ENCODE measurements at regions not wholly inside any gene's neighbourhood (a gene's known extent, or its start where the extent isn't known, plus 50 kb on each side); places are given as distances from the start of the nearest gene placed in this dataset.

- H3K79me2 ChIP-seq (ENCODE audit: insufficient read depth, low read depth): no peaks in the 10 kb centered on the region
- no peaks in the 10 kb centered on the region for H3K36me3 ChIP-seq (ENCODE audit: insufficient read depth)
- no peaks in the 10 kb centered on the region for H3K27me3 ChIP-seq (ENCODE audit: insufficient read depth, low read depth)
- TF ChIP-seq CTCF (conservative IDR thresholded peaks at IDR 0.05; ENCODE audit: low read depth, low read length): no peak
- no peaks in the 10 kb centered on the region for H4K20me1 ChIP-seq (ENCODE audit: insufficient read depth)
- no peaks in the 10 kb centered on the region for H3K4me1 ChIP-seq (ENCODE audit: low read depth, poor library complexity, severe bottlenecking)
- H3K4me3 ChIP-seq (IDR thresholded peaks at IDR 0.05; ENCODE audit: insufficient read depth, low read depth, low read length): no peak overlapping the region
- H3K9ac ChIP-seq: no peak overlapping the region
- no peak overlapping the region for H2AFZ ChIP-seq (ENCODE audit: low read depth)
- H3K4me2 ChIP-seq: no peak overlapping the region
- no peak overlapping the region for H3K27ac ChIP-seq
Observed at GRCh38 chr6:1491591-1492319, 102.4 kb downstream of the FOXF2 start.

- no peaks in the 10 kb centered on the region for H3K27me3 ChIP-seq (ENCODE audit: insufficient read depth, low read depth)
- H3K27ac ChIP-seq: no peak overlapping the region
- no peaks in the 10 kb centered on the region for H3K36me3 ChIP-seq (ENCODE audit: insufficient read depth)
- TF ChIP-seq CTCF (conservative IDR thresholded peaks at IDR 0.05; ENCODE audit: low read depth, low read length): no peak
- H4K20me1 ChIP-seq (ENCODE audit: insufficient read depth): no peaks in the 10 kb centered on the region
- H3K4me1 ChIP-seq (ENCODE audit: low read depth, poor library complexity, severe bottlenecking): no peaks in the 10 kb centered on the region
- no peak overlapping the region for H3K4me3 ChIP-seq (IDR thresholded peaks at IDR 0.05; ENCODE audit: insufficient read depth, low read depth, low read length)
- H3K4me2 ChIP-seq: no peak overlapping the region
- H3K79me2 ChIP-seq (ENCODE audit: insufficient read depth, low read depth): no peaks in the 10 kb centered on the region
- H2AFZ ChIP-seq (ENCODE audit: low read depth): no peak overlapping the region
- H3K9ac ChIP-seq: no peak overlapping the region
Observed at GRCh38 chr6:1494671-1495070, 105.3 kb downstream of the FOXF2 start.

GRCh38 chr6:1495344-1495743 lies 106.0 kb downstream of the FOXF2 start:
- no peaks in the 10 kb centered on the region for H4K20me1 ChIP-seq (ENCODE audit: insufficient read depth)
- no peaks in the 10 kb centered on the region for H3K79me2 ChIP-seq (ENCODE audit: insufficient read depth, low read depth)
- no peak for TF ChIP-seq CTCF (conservative IDR thresholded peaks at IDR 0.05; ENCODE audit: low read depth, low read length)
- H3K4me1 ChIP-seq (ENCODE audit: low read depth, poor library complexity, severe bottlenecking): no peaks in the 10 kb centered on the region
- no peaks in the 10 kb centered on the region for H3K36me3 ChIP-seq (ENCODE audit: insufficient read depth)
- H2AFZ ChIP-seq (ENCODE audit: low read depth): no peak overlapping the region
- H3K27me3 ChIP-seq (ENCODE audit: insufficient read depth, low read depth): no peaks in the 10 kb centered on the region
- H3K4me2 ChIP-seq: no peak overlapping the region
- no peak overlapping the region for H3K27ac ChIP-seq
- no peak overlapping the region for H3K4me3 ChIP-seq (IDR thresholded peaks at IDR 0.05; ENCODE audit: insufficient read depth, low read depth, low read length)
- no peak overlapping the region for H3K9ac ChIP-seq

GRCh38 chr6:1496092-1496491 lies 106.7 kb downstream of the FOXF2 start:
- H2AFZ ChIP-seq (ENCODE audit: low read depth): no peak overlapping the region
- H3K4me1 ChIP-seq (ENCODE audit: low read depth, poor library complexity, severe bottlenecking): no peaks in the 10 kb centered on the region
- H3K27ac ChIP-seq: no peak overlapping the region
- no peaks in the 10 kb centered on the region for H4K20me1 ChIP-seq (ENCODE audit: insufficient read depth)
- H3K9ac ChIP-seq: no peak overlapping the region
- H3K27me3 ChIP-seq (ENCODE audit: insufficient read depth, low read depth): no peaks in the 10 kb centered on the region
- no peak overlapping the region for H3K4me2 ChIP-seq
- no peaks in the 10 kb centered on the region for H3K36me3 ChIP-seq (ENCODE audit: insufficient read depth)
- no peak for TF ChIP-seq CTCF (conservative IDR thresholded peaks at IDR 0.05; ENCODE audit: low read depth, low read length)
- no peaks in the 10 kb centered on the region for H3K79me2 ChIP-seq (ENCODE audit: insufficient read depth, low read depth)
- no peak overlapping the region for H3K4me3 ChIP-seq (IDR thresholded peaks at IDR 0.05; ENCODE audit: insufficient read depth, low read depth, low read length)
